GM13976 (cell line): ENCODE measurements at regions not wholly inside any gene's neighbourhood (a gene's known extent, or its start where the extent isn't known, plus 50 kb on each side); places are given as distances from the start of the nearest gene placed in this dataset.

Source experiments
- DNase-seq: peaks from one replicate; pipeline ENCODE4 v3.0.0; 2012; ENCODE audit warnings: low spot score
- CTCF ChIP-seq: IDR thresholded peaks from 2 replicates; pipeline ENCODE4 v1.5.1; 2012; ENCODE audit warnings: borderline replicate concordance, mild to moderate bottlenecking; ENCODE audit not compliant: insufficient read depth; ENCODE audit errors: extremely low read depth, missing control alignments, control extremely low read depth
- in situ Hi-C: fragments of 300-500 bp; cut with MboI; formaldehyde crosslinking; loops from one replicate; pipeline ENCODE4 v1.12.0; 2022; ENCODE audit warnings: low sequenced_read_pairs, mixed read lengths, inconsistent platforms; ENCODE audit not compliant: unreplicated experiment

- in situ Hi-C loops: no loop called here
- no peak for TF ChIP-seq CTCF
Observed at GRCh38 chr1:59057211-59057694, 239.6 kb upstream of the FGGY start.

GRCh38 chr1:59057796-59058195 is 239.1 kb upstream of the FGGY start:
- in situ Hi-C loops: no loop called here
- no peak for TF ChIP-seq CTCF
- no peak for DNase-seq

More at GRCh38 chr1:59057211-59057694, 239.6 kb upstream of the FGGY start:
- DNase-seq: no peak

- in situ Hi-C loops: no loop called here
- no peak for DNase-seq
- no peak for TF ChIP-seq CTCF
Observed at GRCh38 chr1:59058665-59059439, 238.0 kb upstream of the FGGY start.

DNA sequence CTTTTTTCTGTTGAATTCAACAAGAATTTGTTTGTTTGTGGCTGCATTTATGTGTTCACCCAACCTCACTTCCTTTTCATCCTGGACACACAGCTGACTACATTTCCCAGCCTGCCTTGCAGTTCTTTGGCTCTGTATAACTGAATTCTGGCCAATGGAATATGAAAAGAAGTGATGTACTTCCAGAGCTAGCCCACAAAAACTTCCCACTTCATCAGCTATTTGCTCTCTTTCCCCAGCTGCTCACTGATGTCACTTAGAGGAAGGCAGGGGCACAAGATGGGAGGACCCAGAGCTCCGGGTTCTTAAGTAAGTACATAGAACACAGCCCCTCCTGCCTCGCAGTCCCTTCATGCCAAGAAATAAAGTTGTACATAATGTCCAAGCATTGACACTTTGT is 235.0 kb upstream of the FGGY start:
- in situ Hi-C loops: no loop called here
- DNase-seq: no peak
- TF ChIP-seq CTCF: no peak

DNA sequence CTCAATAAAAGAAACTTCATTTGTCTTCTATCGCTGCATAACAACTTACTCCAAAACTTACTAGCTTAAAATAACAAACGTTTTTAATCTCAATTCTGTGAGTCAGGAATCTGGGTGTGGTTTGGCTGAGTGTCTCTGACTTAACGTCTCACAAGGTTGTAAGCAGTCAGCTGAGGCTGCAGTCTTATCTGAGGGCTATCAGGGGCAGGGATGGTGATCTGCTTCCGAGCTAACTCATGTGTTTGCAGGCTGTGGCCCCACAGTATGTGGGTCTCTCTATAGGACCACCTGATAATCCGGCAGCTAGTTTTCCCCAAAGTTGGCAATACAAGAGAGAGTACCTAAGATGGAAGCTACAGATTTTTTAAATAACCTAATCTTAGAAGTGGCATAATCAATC is 234.2 kb upstream of the FGGY start:
- in situ Hi-C loops: no loop called here
- DNase-seq: no peak

GRCh38 chr1:59063501-59063900 is 233.4 kb upstream of the FGGY start:
- in situ Hi-C loops: no loop called here
- no peak for TF ChIP-seq CTCF
- no peak for DNase-seq

More for the DNA sequence above, 234.2 kb upstream of the FGGY start:
- no peak for TF ChIP-seq CTCF
